ENCODE measurements at regions not wholly inside any gene's neighbourhood (a gene's known extent, or its start where the extent isn't known, plus 50 kb on each side); places are given as distances from the start of the nearest gene placed in this dataset.

DNA sequence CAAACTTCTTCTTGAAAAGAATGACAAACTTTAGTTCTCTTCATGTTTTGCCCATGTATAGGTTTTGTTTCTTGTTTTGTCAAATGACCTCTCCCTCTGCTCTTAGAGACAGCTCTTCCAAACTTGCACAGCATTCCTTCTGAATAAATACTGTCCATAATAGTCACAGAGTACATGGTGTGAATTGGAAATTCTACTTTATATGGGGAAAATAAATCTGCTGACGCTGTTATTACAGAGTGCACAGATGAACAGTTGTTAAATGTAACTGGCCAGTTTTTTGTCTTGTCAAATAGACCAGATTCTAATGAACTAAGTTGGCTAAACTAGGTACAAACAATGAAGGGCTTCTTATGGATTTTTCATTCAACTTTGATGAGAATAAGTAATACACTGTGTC lies 115.8 kb upstream of the DTNA start:
- TF ChIP-seq POLR2AphosphoS5 (IDR thresholded peaks at IDR 0.05; ENCODE audit: low read depth, low read length), result no peak
- TF ChIP-seq TAF1 (IDR thresholded peaks at IDR 0.05; ENCODE audit: low read depth, low read length), result no peak
- no peak for TF ChIP-seq PAX5 (IDR thresholded peaks at IDR 0.05; ENCODE audit: insufficient read depth, low read length, severe bottlenecking)
- no peak for TF ChIP-seq POLR2A (IDR thresholded peaks at IDR 0.05; ENCODE audit: low read depth, low read length)
- TF ChIP-seq SPI1 (IDR thresholded peaks at IDR 0.05; ENCODE audit: low read depth, low read length), result no peak
- no peak for TF ChIP-seq POU2F2 (IDR thresholded peaks at IDR 0.05; ENCODE audit: low read depth, low read length)

Measured in GM12891 (cell line).